H1 (cell line): ENCODE measurements at regions not wholly inside any gene's neighbourhood (a gene's known extent, or its start where the extent isn't known, plus 50 kb on each side); places are given as distances from the start of the nearest gene placed in this dataset.

Experiments
- CTCF ChIA-PET: fragments of 300-600 bp; sonication (Branson Sonifier 250); formaldehyde crosslinking; loops from one replicate; lab custom pipeline; 2021; ENCODE audit not compliant: partially characterized antibody; lab: Charles Lee
- POLR2A ChIA-PET: fragments of 300-600 bp; sonication (Branson Sonifier 250); formaldehyde crosslinking; loops from one replicate; lab custom pipeline; 2021; ENCODE audit warnings: inconsistent platforms; ENCODE audit not compliant: partially characterized antibody; lab: Charles Lee
- DNase-seq, 2 experiments: peaks; one replicate each; pipeline versions ENCODE4 v3.0.0 to v3.0.0-alpha.2; 2010 to 2022; ENCODE audit warnings: low spot score in 2 of 2, low read depth in 1 of 2, mixed read lengths in 1 of 2
- FAIRE-seq: peaks from 2 replicates; lab custom pipeline; 2011; peaks lifted over from hg19 to GRCh38; lab: Jason Lieb, UNC
- H2AFZ ChIP-seq: 2 replicates; pipeline ENCODE4 v1.8.1; 2012; ENCODE audit warnings: low read length, inconsistent platforms
- H2AK5ac ChIP-seq: 2 replicates; pipeline ENCODE4 v1.6.1; 2013; ENCODE audit warnings: low read depth, low read length
- H2BK120ac ChIP-seq: replicated peaks from 2 replicates; pipeline ENCODE3; 2013; ENCODE audit warnings: low read depth, low read length, inconsistent platforms
- H2BK12ac ChIP-seq: 2 replicates; pipeline ENCODE4 v1.6.1; 2013; ENCODE audit warnings: low read depth, low read length
- H2BK15ac ChIP-seq: 2 replicates; pipeline ENCODE4 v1.6.1; 2013; ENCODE audit warnings: low read length
- H2BK20ac ChIP-seq: 2 replicates; pipeline ENCODE4 v1.6.1; 2013; ENCODE audit warnings: low read length
- H2BK5ac ChIP-seq: 2 replicates; pipeline ENCODE4 v1.6.1; 2013; ENCODE audit warnings: low read depth, low read length
- H3K14ac ChIP-seq: 2 replicates; pipeline ENCODE4 v1.6.1; 2013; ENCODE audit warnings: inconsistent platforms; ENCODE audit not compliant: insufficient read length
- H3K18ac ChIP-seq: 2 replicates; pipeline ENCODE4 v1.6.1; 2013; ENCODE audit warnings: low read length; ENCODE audit errors: extremely low read depth
- H3K23ac ChIP-seq: 2 replicates; pipeline ENCODE4 v1.6.1; 2013; ENCODE audit warnings: inconsistent platforms; ENCODE audit not compliant: insufficient read length
- H3K23me2 ChIP-seq: 2 replicates; pipeline ENCODE4 v1.6.1; 2013; ENCODE audit warnings: low read depth, low read length
- H3K27ac ChIP-seq: 2 replicates; pipeline ENCODE4 v1.6.1; 2011; ENCODE audit warnings: low read depth, low read length, inconsistent platforms
- H3K27me3 ChIP-seq, 4 experiments: replicated peaks in 1 of 4; 1 replicate in 1 of 4; 2 replicates in 3 of 4; pipeline versions ENCODE4 v1.6.1 to v1.8.1; 2011 to 2013; ENCODE audit warnings: low read length in 3 of 4, mild to moderate bottlenecking in 3 of 4, inconsistent platforms in 2 of 4, mixed read lengths in 2 of 4, moderate library complexity in 1 of 4; ENCODE audit not compliant: control insufficient read depth in 3 of 4, insufficient read depth in 3 of 4; ENCODE audit errors: extremely low read depth in 1 of 4
- H3K36me3 ChIP-seq, 4 experiments: 2 replicates each; pipeline versions ENCODE4 v1.6.1 to v1.8.1; 2011 to 2013; ENCODE audit warnings: mild to moderate bottlenecking in 4 of 4, low read length in 3 of 4, moderate library complexity in 2 of 4, control low read depth in 1 of 4, inconsistent platforms in 1 of 4; ENCODE audit not compliant: insufficient read depth in 4 of 4, control insufficient read depth in 2 of 4
- H3K4ac ChIP-seq: replicated peaks from 2 replicates; pipeline ENCODE3; 2013; ENCODE audit warnings: low read length, low read depth, mixed read lengths, inconsistent platforms; ENCODE audit not compliant: insufficient read length
- H3K4me1 ChIP-seq, 4 experiments: replicated peaks in 1 of 4; 1 replicate in 1 of 4; 2 replicates in 3 of 4; pipeline versions ENCODE4 v1.6.1 to v1.8.1; 2011 to 2013; ENCODE audit warnings: low read length in 3 of 4, inconsistent platforms in 2 of 4, mixed read lengths in 1 of 4; ENCODE audit not compliant: insufficient read depth in 4 of 4, control insufficient read depth in 3 of 4
- H3K4me2 ChIP-seq, 2 experiments: 2 replicates each; pipeline versions ENCODE4 v1.6.1 to v1.8.1; 2011 to 2013; ENCODE audit warnings: low read depth in 2 of 2, low read length in 2 of 2, control low read depth in 1 of 2, inconsistent platforms in 1 of 2, mild to moderate bottlenecking in 1 of 2; ENCODE audit not compliant: insufficient read depth in 1 of 2
- H3K4me3 ChIP-seq, 4 experiments: fragments of 200-600, 300-600 bp in 1 of 4; sonication (generic), shearing (Covaris generic), sonication (Bioruptor Twin) in 1 of 4; 2 replicates each; pipeline versions ENCODE4 v1.5.1 to v1.8.1; 2011 to 2016; ENCODE audit warnings: low read length in 4 of 4, low read depth in 3 of 4, control low read depth in 2 of 4, inconsistent platforms in 2 of 4, mild to moderate bottlenecking in 2 of 4, mixed read lengths in 1 of 4, moderate library complexity in 1 of 4; ENCODE audit not compliant: insufficient read depth in 2 of 4; ENCODE audit errors: extremely low read depth in 1 of 4
- H3K56ac ChIP-seq: replicated peaks from 2 replicates; pipeline ENCODE3; 2013; ENCODE audit warnings: low read depth, mild to moderate bottlenecking, mixed read lengths, low read length, inconsistent platforms; ENCODE audit not compliant: insufficient read length
- H3K79me1 ChIP-seq: 2 replicates; pipeline ENCODE4 v1.6.1; 2013; ENCODE audit warnings: low read depth, low read length, control low read depth
- H3K79me2 ChIP-seq, 2 experiments: 2 replicates each; pipeline versions ENCODE4 v1.6.1 to v1.8.1; 2012 to 2013; ENCODE audit warnings: low read length in 2 of 2, mild to moderate bottlenecking in 2 of 2, inconsistent platforms in 1 of 2; ENCODE audit not compliant: insufficient read depth in 2 of 2, control insufficient read depth in 1 of 2
- H3K9ac ChIP-seq, 4 experiments: replicated peaks in 1 of 4; 1 replicate in 1 of 4; 2 replicates in 3 of 4; pipeline versions ENCODE4 v1.6.1 to v1.8.1; 2011 to 2013; ENCODE audit warnings: low read depth in 3 of 4, low read length in 3 of 4, control low read depth in 2 of 4, mild to moderate bottlenecking in 2 of 4, moderate library complexity in 2 of 4, inconsistent platforms in 1 of 4; ENCODE audit errors: extremely low read depth in 1 of 4
- H3K9me3 ChIP-seq, 2 experiments: 2 replicates each; pipeline versions ENCODE4 v1.6.1 to v1.8.1; 2012 to 2013; ENCODE audit warnings: mild to moderate bottlenecking in 2 of 2, moderate library complexity in 2 of 2, control low read depth in 1 of 2, inconsistent platforms in 1 of 2, low read depth in 1 of 2, low read length in 1 of 2, mixed read lengths in 1 of 2; ENCODE audit not compliant: insufficient read depth in 2 of 2
- H4K20me1 ChIP-seq, 2 experiments: replicated peaks in 1 of 2; 2 replicates each; pipeline versions ENCODE3 to v1.8.1; 2011 to 2013; ENCODE audit warnings: inconsistent platforms in 2 of 2, low read length in 2 of 2, mild to moderate bottlenecking in 1 of 2; ENCODE audit not compliant: insufficient read depth in 2 of 2, control insufficient read depth in 1 of 2
- H4K5ac ChIP-seq: 2 replicates; pipeline ENCODE4 v1.6.1; 2013; ENCODE audit warnings: low read length, low read depth, mixed read lengths, inconsistent platforms; ENCODE audit not compliant: insufficient read length
- H4K8ac ChIP-seq: 2 replicates; pipeline ENCODE4 v1.8.0; 2013; ENCODE audit warnings: mild to moderate bottlenecking, moderate library complexity, low read length, inconsistent platforms; ENCODE audit not compliant: insufficient read depth; ENCODE audit errors: extremely low read depth
- H4K91ac ChIP-seq: replicated peaks from 2 replicates; pipeline ENCODE3; 2013; ENCODE audit warnings: low read length, mixed read lengths, inconsistent platforms; ENCODE audit not compliant: insufficient read length
- BCL11A ChIP-seq, 2 experiments: IDR thresholded peaks; one replicate each; pipeline ENCODE4 v1.6.1; 2011; ENCODE audit warnings: low read depth in 2 of 2, low read length in 2 of 2, mild to moderate bottlenecking in 2 of 2
- KDM1A ChIP-seq: fragments of 200-600, 300-600 bp; sonication (generic); IDR thresholded peaks from 2 replicates; pipeline ENCODE4 v1.7.1; 2016; ENCODE audit warnings: mild to moderate bottlenecking, low read length, borderline replicate concordance
- SIRT6 ChIP-seq: IDR thresholded peaks from one replicate; pipeline ENCODE4 v1.7.1; 2012; ENCODE audit warnings: low read length, inconsistent platforms
- TAF1 ChIP-seq: IDR thresholded peaks from 2 replicates; pipeline ENCODE4 v1.6.1; 2011; ENCODE audit warnings: mild to moderate bottlenecking, low read depth, low read length
- WGBS, 2 experiments: shearing (Covaris generic) in 1 of 2; methylation state at CpG; one replicate each; pipeline versions ENCODE4 v1.1.6 to v1.1.7; 2013 to 2015; ENCODE audit warnings: low lambda C conversion rate in 2 of 2, mixed read lengths in 2 of 2, inconsistent platforms in 1 of 2, low coverage in 1 of 2, missing lambda C conversion rate in 1 of 2; ENCODE audit not compliant: insufficient replicate concordance in 2 of 2, insufficient coverage in 1 of 2, insufficient read length in 1 of 2; ENCODE audit errors: extremely low coverage in 1 of 2, missing lambda C conversion rate in 1 of 2; 5-methylcytosine and 5-hydroxymethylcytosine counted together

- Histone ChIP-seq H3K4ac (no peak overlapping the region), H3K79me2 (no peaks in the 10 kb centered on the region), H3K14ac (no peak overlapping the region), H2BK20ac (peak overlapping the region; percentile 87; the same call in 1 of the 2 replicates), H3K56ac (no peak overlapping the region), H3K23ac (no peak overlapping the region), H4K20me1 (no peaks in the 10 kb centered on the region), H3K36me3 (no peaks in the 10 kb centered on the region), H4K91ac (no peak overlapping the region), H3K23me2 (no peaks in the 10 kb centered on the region), H2BK5ac (peak overlapping the region; percentile 76; the same call in 1 of the 2 replicates), H2BK12ac (no peak overlapping the region), H2AFZ (0 out of 2 replicates have a peak overlapping the region, but pooled peaks have one; percentile 70), H3K4me1 (peaks cover 0 to 6% (median 5%) of the 10 kb centered on the region in 4 experiments; a peak in 4 of 7 replicates), H4K5ac (no peak overlapping the region), H3K18ac (0 out of 2 replicates have a peak overlapping the region, but pooled peaks have one; percentile 15), H4K8ac (no peak overlapping the region), H2AK5ac (no peak overlapping the region), H3K9ac (no peak overlapping the region), H3K9me3 (no peaks in the 10 kb centered on the region; a peak in 1 of 4 replicates), H2BK15ac (no peak overlapping the region), H2BK120ac (peak overlapping the region; percentile 76), H3K79me1 (no peaks in the 10 kb centered on the region), H3K27ac (no peak overlapping the region), H3K4me2 (0 out of 4 replicates have a peak overlapping the region, but pooled peaks of 1 of the 2 experiments have one; percentile 25), H3K4me3 (no peak overlapping the region), H3K27me3 (no peaks in the 10 kb centered on the region)
- ChIA-PET POLR2A (no interaction called here), CTCF (interaction anchor here (1.2 kb wide), 1 partner anchor 14 kb away, joined by 4 read pairs; no protein-coding TSS in a partner anchor)
- 49% methylated on average over 5 of the region's 5 CpGs; no CpG with 5 or more reads in 1 of the 2 experiments for WGBS, 2 experiments
- DNase-seq, result no peak
- TF ChIP-seq TAF1 (no peak), SIRT6 (no peak), BCL11A (IDR thresholded peaks at IDR 0.05; ENCODE audit: low read depth in 2 of 2, low read length in 2 of 2) (no peak), KDM1A (no peak)
- no peak for FAIRE-seq
Observed at GRCh38 chr4:177855507-177856197, 413.4 kb upstream of the AGA start.
